SU-DHL-6 (cell line): ENCODE measurements at regions not wholly inside any gene's neighbourhood (a gene's known extent, or its start where the extent isn't known, plus 50 kb on each side); places are given as distances from the start of the nearest gene placed in this dataset.

ENCODE experiments used
- H2AFZ ChIP-seq: fragments of 200-600 bp; sonication (generic); 2 replicates; pipeline ENCODE4 v1.6.1; 2014; ENCODE audit warnings: low read depth, mild to moderate bottlenecking, moderate library complexity, mixed read lengths, antibody characterized with exemption, low read length; ENCODE audit not compliant: severe bottlenecking
- H3F3A ChIP-seq: fragments of 200-600 bp; shearing (Covaris generic); 2 replicates; pipeline ENCODE4 v1.6.0; 2016; ENCODE audit warnings: antibody characterized with exemption, mild to moderate bottlenecking; ENCODE audit not compliant: insufficient read depth
- H3K27ac ChIP-seq: fragments of 200-600 bp; sonication (generic); 2 replicates; pipeline ENCODE4 v1.5.1; 2016; ENCODE audit warnings: low read depth, mild to moderate bottlenecking, low read length, moderate library complexity, mixed read lengths
- H3K27me3 ChIP-seq: fragments of 200-600 bp; sonication (generic), shearing (Covaris generic); 2 replicates; pipeline ENCODE4 v1.6.0; 2014; ENCODE audit warnings: mild to moderate bottlenecking, low read length
- H3K36me3 ChIP-seq: fragments of 200-600 bp; sonication (generic); 2 replicates; pipeline ENCODE4 v1.6.1; 2014; ENCODE audit warnings: mild to moderate bottlenecking, low read length, mixed read lengths
- H3K4me2 ChIP-seq: fragments of 300-600, 200-600 bp; shearing (Covaris generic), sonication (generic); 2 replicates; pipeline ENCODE4 v1.6.0; 2014; ENCODE audit warnings: low read length, low read depth, mild to moderate bottlenecking; ENCODE audit not compliant: poor library complexity, severe bottlenecking
- H3K4me3 ChIP-seq: fragments of 200-600 bp; sonication (generic); 2 replicates; pipeline ENCODE4 v1.5.1; 2014; ENCODE audit warnings: antibody characterized with exemption, low read length, mild to moderate bottlenecking, mixed read lengths; ENCODE audit not compliant: insufficient read depth, poor library complexity, severe bottlenecking
- H3K79me2 ChIP-seq: fragments of 200-600 bp; sonication (generic); 2 replicates; pipeline ENCODE4 v1.6.1; 2014; ENCODE audit warnings: mild to moderate bottlenecking, low read length, moderate library complexity; ENCODE audit not compliant: insufficient read depth
- H3K9ac ChIP-seq: fragments of 200-600 bp; sonication (generic); 2 replicates; pipeline ENCODE4 v1.7.0; 2014; ENCODE audit warnings: mild to moderate bottlenecking, low read length
- H3K9me2 ChIP-seq: fragments of 200-600 bp; sonication (generic); replicated peaks from 2 replicates; pipeline ENCODE4 v1.6.1; 2014; ENCODE audit warnings: low read length; ENCODE audit not compliant: insufficient read depth
- H3K9me3 ChIP-seq: fragments of 200-600 bp; sonication (generic); 2 replicates; pipeline ENCODE4 v1.6.1; 2014; ENCODE audit warnings: low read length, mixed read lengths; ENCODE audit not compliant: insufficient read depth
- H4K20me1 ChIP-seq: fragments of 200-600 bp; sonication (generic); 2 replicates; pipeline ENCODE4 v1.6.1; 2014; ENCODE audit warnings: low read depth, mild to moderate bottlenecking, antibody characterized with exemption, low read length, moderate library complexity, mixed read lengths
- EZH2phosphoT487 ChIP-seq: fragments of 200-600 bp; sonication (generic), shearing (Covaris generic); conservative IDR thresholded peaks from 2 replicates; pipeline ENCODE4 v1.6.1; 2018; ENCODE audit warnings: mild to moderate bottlenecking, antibody characterized with exemption, low read length, moderate library complexity, mixed read lengths
- TF ChIP-seq, protein P1 (sequence below): fragments of 200-600 bp; sonication (generic); IDR thresholded peaks from one replicate; pipeline ENCODE4 v1.5.1; 2017; ENCODE audit warnings: antibody characterized with exemption, mild to moderate bottlenecking, low read length, moderate library complexity; ENCODE audit not compliant: insufficient read depth, poor library complexity, severe bottlenecking

DNA sequence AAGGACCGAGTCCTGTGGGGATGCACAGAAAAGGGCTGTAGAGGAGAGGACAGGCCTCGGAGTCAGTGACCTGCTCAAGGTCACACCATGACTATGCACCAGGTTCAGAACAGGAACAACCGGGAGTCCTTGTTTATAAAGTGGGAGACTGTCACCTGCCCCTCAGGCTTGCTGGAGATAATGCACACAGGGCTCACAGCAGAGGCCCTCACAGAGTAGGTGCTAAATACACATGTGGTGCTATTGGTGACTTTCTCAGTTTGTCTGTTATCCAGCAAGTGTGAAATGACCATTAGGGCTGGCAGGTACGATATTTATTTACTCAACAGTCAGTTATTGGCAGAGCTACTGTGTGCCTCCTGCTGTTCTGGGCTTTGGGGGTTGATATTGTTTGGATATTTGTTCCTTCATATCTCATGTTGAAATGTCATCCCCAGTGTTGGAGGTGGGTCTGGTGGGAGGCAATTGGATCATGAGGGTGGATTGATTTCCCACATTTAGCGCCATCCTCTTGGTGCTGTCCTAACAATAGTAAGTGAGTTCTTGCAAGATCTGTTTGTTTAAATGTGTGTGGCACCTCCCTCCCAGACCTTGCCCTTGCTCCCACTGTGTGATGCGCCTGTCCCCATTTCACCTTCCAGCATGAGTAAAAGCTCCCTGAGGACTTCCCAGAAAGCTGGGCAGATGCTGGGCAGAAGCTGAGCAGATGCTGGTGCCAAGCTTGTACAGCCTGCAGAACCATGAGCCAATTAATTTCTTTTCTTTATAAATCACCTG, 162.1 kb upstream of the MPHOSPH6 start:
- Histone ChIP-seq H3K27ac (no peak overlapping the region), H3F3A (no peaks in the 10 kb centered on the region), H3K79me2 (no peaks in the 10 kb centered on the region), H3K4me3 (no peak overlapping the region), H3K36me3 (no peaks in the 10 kb centered on the region), H4K20me1 (no peaks in the 10 kb centered on the region), H2AFZ (no peak overlapping the region), H3K9ac (no peak overlapping the region), H3K9me3 (no peaks in the 10 kb centered on the region), H3K27me3 (no peaks in the 10 kb centered on the region), H3K4me2 (no peak overlapping the region), H3K9me2 (no peaks in the 10 kb centered on the region)
- TF ChIP-seq EZH2phosphoT487, result no peak

DNA sequence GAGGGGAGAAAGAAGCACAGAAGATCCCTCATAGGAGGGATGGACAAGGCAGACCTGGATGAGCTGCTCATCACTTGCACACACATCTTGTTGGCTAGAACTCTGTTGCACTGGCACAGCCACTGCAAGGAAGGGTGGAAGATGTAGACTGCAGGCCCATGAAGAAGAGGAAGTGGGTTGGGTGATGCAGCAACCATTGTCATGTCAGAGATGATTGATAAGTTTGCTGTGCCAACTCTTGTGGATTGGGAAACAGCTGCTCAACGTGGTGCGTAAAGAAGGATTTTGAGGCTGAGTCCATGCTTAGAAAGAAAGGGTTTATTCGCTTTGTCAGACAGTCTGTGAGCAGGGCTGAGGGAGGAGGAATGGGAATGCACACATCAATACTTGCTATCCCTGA, 161.4 kb upstream of the MPHOSPH6 start:
- Histone ChIP-seq H4K20me1 (no peaks in the 10 kb centered on the region), H3K9ac (no peak overlapping the region), H3K27me3 (no peaks in the 10 kb centered on the region), H3K4me2 (no peak overlapping the region), H3K36me3 (no peaks in the 10 kb centered on the region), H3K9me2 (no peaks in the 10 kb centered on the region), H3K27ac (no peak overlapping the region), H3K4me3 (no peak overlapping the region), H3K9me3 (no peaks in the 10 kb centered on the region), H3F3A (no peaks in the 10 kb centered on the region), H2AFZ (no peak overlapping the region), H3K79me2 (no peaks in the 10 kb centered on the region)
- no peak for TF ChIP-seq EZH2phosphoT487
- TF ChIP-seq, protein P1, sequence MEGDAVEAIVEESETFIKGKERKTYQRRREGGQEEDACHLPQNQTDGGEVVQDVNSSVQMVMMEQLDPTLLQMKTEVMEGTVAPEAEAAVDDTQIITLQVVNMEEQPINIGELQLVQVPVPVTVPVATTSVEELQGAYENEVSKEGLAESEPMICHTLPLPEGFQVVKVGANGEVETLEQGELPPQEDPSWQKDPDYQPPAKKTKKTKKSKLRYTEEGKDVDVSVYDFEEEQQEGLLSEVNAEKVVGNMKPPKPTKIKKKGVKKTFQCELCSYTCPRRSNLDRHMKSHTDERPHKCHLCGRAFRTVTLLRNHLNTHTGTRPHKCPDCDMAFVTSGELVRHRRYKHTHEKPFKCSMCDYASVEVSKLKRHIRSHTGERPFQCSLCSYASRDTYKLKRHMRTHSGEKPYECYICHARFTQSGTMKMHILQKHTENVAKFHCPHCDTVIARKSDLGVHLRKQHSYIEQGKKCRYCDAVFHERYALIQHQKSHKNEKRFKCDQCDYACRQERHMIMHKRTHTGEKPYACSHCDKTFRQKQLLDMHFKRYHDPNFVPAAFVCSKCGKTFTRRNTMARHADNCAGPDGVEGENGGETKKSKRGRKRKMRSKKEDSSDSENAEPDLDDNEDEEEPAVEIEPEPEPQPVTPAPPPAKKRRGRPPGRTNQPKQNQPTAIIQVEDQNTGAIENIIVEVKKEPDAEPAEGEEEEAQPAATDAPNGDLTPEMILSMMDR, result no peak

DNA sequence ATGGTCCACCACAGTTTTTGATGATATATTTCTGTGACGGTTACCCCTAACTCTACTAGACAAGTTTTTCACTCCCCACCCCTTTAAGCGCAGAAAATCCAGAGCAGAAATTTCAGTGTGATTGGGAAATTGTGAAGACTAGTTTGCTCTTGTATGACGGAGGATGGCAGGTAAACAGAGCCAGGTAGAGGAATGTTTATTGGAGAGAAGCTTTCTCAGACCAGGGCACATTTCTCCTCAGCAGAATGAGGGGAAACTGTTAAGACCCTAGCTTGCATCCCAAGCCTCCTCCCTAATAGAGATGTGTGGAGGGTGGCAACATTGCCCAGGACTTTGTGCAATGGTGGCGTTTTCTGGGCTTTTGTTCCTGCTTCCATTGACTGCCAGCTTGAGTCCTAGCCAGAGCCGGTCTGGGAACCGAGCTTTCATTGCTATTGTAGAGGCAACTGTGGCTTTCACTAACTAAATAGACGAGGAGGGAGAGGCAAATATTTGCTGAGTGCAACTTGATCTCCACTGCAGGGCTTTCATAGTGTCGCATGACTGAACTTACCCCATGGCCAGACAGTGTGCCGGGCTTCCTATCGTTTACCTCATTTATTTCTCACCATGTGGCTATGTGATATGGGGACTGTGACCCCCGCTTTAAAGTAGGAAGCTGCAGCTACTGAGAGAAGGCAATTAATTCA, 159.6 kb upstream of the MPHOSPH6 start:
- Histone ChIP-seq H2AFZ (no peak overlapping the region), H3K79me2 (no peaks in the 10 kb centered on the region), H3K36me3 (no peaks in the 10 kb centered on the region), H3K9ac (no peak overlapping the region), H3K27ac (no peak overlapping the region), H3K4me2 (no peak overlapping the region), H3K4me3 (no peak overlapping the region), H4K20me1 (no peaks in the 10 kb centered on the region), H3F3A (no peaks in the 10 kb centered on the region), H3K27me3 (no peaks in the 10 kb centered on the region), H3K9me2 (no peaks in the 10 kb centered on the region), H3K9me3 (no peaks in the 10 kb centered on the region)
- no peak for TF ChIP-seq EZH2phosphoT487
- TF ChIP-seq, protein P1, result no peak
